GM12874 (cell line): ENCODE measurements at regions not wholly inside any gene's neighbourhood (a gene's known extent, or its start where the extent isn't known, plus 50 kb on each side); places are given as distances from the start of the nearest gene placed in this dataset.

Experiments used
- CTCF ChIP-seq: IDR thresholded peaks from 2 replicates; pipeline ENCODE4 v1.5.1; 2011; ENCODE audit warnings: low read depth, mild to moderate bottlenecking, control low read depth, low read length, moderate library complexity; ENCODE audit not compliant: insufficient read depth

- no peak for TF ChIP-seq CTCF
These were observed 99.6 kb upstream of the RBMS3 start for GRCh38 chr3:29181149-29181780.

GRCh38 chr3:29181872-29182271 is 99.0 kb upstream of the RBMS3 start:
- no peak for TF ChIP-seq CTCF

GRCh38 chr3:29183346-29184087 is 97.4 kb upstream of the RBMS3 start:
- TF ChIP-seq CTCF, result no peak

GRCh38 chr3:29185706-29186105 is 95.2 kb upstream of the RBMS3 start:
- no peak for TF ChIP-seq CTCF

- no peak for TF ChIP-seq CTCF
These were observed 94.7 kb upstream of the RBMS3 start for GRCh38 chr3:29186131-29186599.

GRCh38 chr3:29186982-29187725 is 93.7 kb upstream of the RBMS3 start:
- TF ChIP-seq CTCF, result no peak

GRCh38 chr3:29189328-29189727 is 91.5 kb upstream of the RBMS3 start:
- no peak for TF ChIP-seq CTCF
